Endothelial cell of umbilical vein (primary cell): ENCODE measurements at regions not wholly inside any gene's neighbourhood (a gene's known extent, or its start where the extent isn't known, plus 50 kb on each side); places are given as distances from the start of the nearest gene placed in this dataset.

Experiments
- BruUV-seq: library from RNA; stranded (reverse); fragments of 400-500 nt; replicated peaks from 2 replicates; lab custom pipeline; 2021; lab: Mats Ljungman, UMichigan
- CTCF ChIA-PET: fragments of 300-600, 350-600 bp; sonication (Branson Sonifier 250); formaldehyde crosslinking; loops from one replicate; lab custom pipeline; 2021; ENCODE audit warnings: antibody characterized with exemption, inconsistent platforms; lab: Charles Lee
- POLR2A ChIA-PET: fragments of 300-600, 350-600 bp; sonication (Branson Sonifier 250); formaldehyde crosslinking; loops from one replicate; lab custom pipeline; 2021; ENCODE audit warnings: antibody characterized with exemption, inconsistent platforms; lab: Charles Lee
- DNase-seq: peaks from one replicate; pipeline ENCODE4 v3.0.0-alpha.2; 2011; ENCODE audit warnings: low read depth, low spot score
- FAIRE-seq: peaks from 2 replicates; lab custom pipeline; 2011; peaks lifted over from hg19 to GRCh38; lab: Jason Lieb, UNC
- H2AFZ ChIP-seq: 2 replicates; pipeline ENCODE4 v1.6.0; 2012; ENCODE audit warnings: low read depth, low read length, control low read depth, inconsistent platforms
- H3K27ac ChIP-seq: 2 replicates; pipeline ENCODE4 v1.5.1; 2011; ENCODE audit warnings: low read depth, mild to moderate bottlenecking, control low read depth, low read length, moderate library complexity; ENCODE audit not compliant: insufficient read depth
- H3K27me3 ChIP-seq, 2 experiments: 2 replicates each; pipeline versions ENCODE4 v1.6.0 to v1.6.1; 2011; ENCODE audit warnings: low read length in 2 of 2, mixed read lengths in 1 of 2; ENCODE audit not compliant: control insufficient read depth in 2 of 2, insufficient read depth in 2 of 2
- H3K36me3 ChIP-seq, 2 experiments: 2 replicates in 1 of 2; 3 replicates in 1 of 2; pipeline ENCODE4 v1.5.1; 2011; ENCODE audit warnings: low read length in 2 of 2, mild to moderate bottlenecking in 1 of 2, moderate library complexity in 1 of 2; ENCODE audit not compliant: control insufficient read depth in 2 of 2, insufficient read depth in 2 of 2; ENCODE audit errors: extremely low read depth in 1 of 2
- H3K4me1 ChIP-seq: 3 replicates; pipeline ENCODE4 v1.5.1; 2011; ENCODE audit warnings: mild to moderate bottlenecking, low read length; ENCODE audit not compliant: control insufficient read depth, insufficient read depth; ENCODE audit errors: extremely low read depth
- H3K4me2 ChIP-seq: 2 replicates; pipeline ENCODE4 v1.6.1; 2011; ENCODE audit warnings: low read length, control low read depth, mixed read lengths; ENCODE audit not compliant: insufficient read depth
- H3K4me3 ChIP-seq, 3 experiments: fragments of 200-600 bp in 1 of 3; sonication (generic), shearing (Covaris generic) in 1 of 3; replicated peaks in 1 of 3; 2 replicates each; pipeline ENCODE4 v1.5.1; 2011 to 2016; ENCODE audit warnings: control low read depth in 3 of 3, low read length in 3 of 3, mild to moderate bottlenecking in 2 of 3, inconsistent platforms in 1 of 3, low read depth in 1 of 3, moderate library complexity in 1 of 3; ENCODE audit not compliant: insufficient read depth in 1 of 3
- H3K79me2 ChIP-seq: 2 replicates; pipeline ENCODE4 v1.6.0; 2012; ENCODE audit warnings: low read length, inconsistent platforms; ENCODE audit not compliant: control insufficient read depth, insufficient read depth
- H3K9ac ChIP-seq: replicated peaks from 2 replicates; pipeline ENCODE3; 2011; ENCODE audit warnings: low read length, control low read depth; ENCODE audit not compliant: insufficient read depth; ENCODE audit errors: extremely low read depth
- H3K9me1 ChIP-seq: replicated peaks from 3 replicates; pipeline ENCODE4 v1.6.0; 2011; ENCODE audit warnings: mild to moderate bottlenecking, low read length; ENCODE audit not compliant: control insufficient read depth, insufficient read depth; ENCODE audit errors: extremely low read depth
- H3K9me3 ChIP-seq: replicated peaks from 2 replicates; pipeline ENCODE4 v1.5.1; 2012; ENCODE audit warnings: low read length, inconsistent platforms; ENCODE audit not compliant: control insufficient read depth, insufficient read depth
- H4K20me1 ChIP-seq: replicated peaks from 2 replicates; pipeline ENCODE3; 2011; ENCODE audit warnings: mild to moderate bottlenecking, low read length; ENCODE audit not compliant: control insufficient read depth, insufficient read depth; ENCODE audit errors: extremely low read depth
- EZH2 ChIP-seq: IDR thresholded peaks from 2 replicates; pipeline ENCODE4 v1.6.1; 2012; ENCODE audit warnings: borderline replicate concordance, low read depth, mild to moderate bottlenecking, moderate library complexity, low read length, inconsistent platforms; ENCODE audit not compliant: severe bottlenecking
- FOS ChIP-seq: IDR thresholded peaks from 2 replicates; pipeline ENCODE4 v1.6.1; 2011; ENCODE audit warnings: mild to moderate bottlenecking, low read length, moderate library complexity, borderline replicate concordance; ENCODE audit not compliant: insufficient read depth
- GATA2 ChIP-seq: IDR thresholded peaks from 2 replicates; pipeline ENCODE4 v1.7.0; 2011; ENCODE audit warnings: low read depth, mild to moderate bottlenecking, moderate library complexity, mixed read lengths, low read length; ENCODE audit not compliant: insufficient read length, insufficient read depth
- JUN ChIP-seq: IDR thresholded peaks from 2 replicates; pipeline ENCODE4 v1.6.1; 2011; ENCODE audit warnings: borderline replicate concordance, low read depth; ENCODE audit not compliant: insufficient read length, insufficient read depth
- MYC ChIP-seq: IDR thresholded peaks from one replicate; pipeline ENCODE4 v1.6.1; 2011; ENCODE audit warnings: mild to moderate bottlenecking, low read depth, low read length
- POLR2A ChIP-seq: IDR thresholded peaks from 2 replicates; pipeline ENCODE4 v1.6.1; 2012; ENCODE audit warnings: low read depth, mild to moderate bottlenecking, control low read depth, low read length
- POLR2AphosphoS5 ChIP-seq: IDR thresholded peaks from 2 replicates; pipeline ENCODE4 v1.6.1; 2012; ENCODE audit warnings: low read depth, mild to moderate bottlenecking, control low read depth, low read length, moderate library complexity; ENCODE audit not compliant: insufficient read depth
- dilution Hi-C: fragments of 300-500 bp; cut with MboI; formaldehyde crosslinking; loops from one replicate; pipeline ENCODE4 v1.15.0; 2019; ENCODE audit warnings: low sequenced_read_pairs; ENCODE audit not compliant: extremely low pct_ligation_motif_present
- intact Hi-C: fragments of 100-400 bp; cut with micrococcal nuclease; formaldehyde crosslinking; loops from one replicate; pipeline ENCODE4 v1.10.0; 2022
- TF ChIP-seq, protein P1 (sequence below), 2 donors: IDR thresholded peaks; 1 replicate in 1 of 2; 2 replicates in 1 of 2; pipeline ENCODE4 v1.5.1; 2011; ENCODE audit warnings: low read length in 2 of 2, mild to moderate bottlenecking in 2 of 2, moderate library complexity in 2 of 2, control low read depth in 1 of 2, inconsistent platforms in 1 of 2, low read depth in 1 of 2; ENCODE audit not compliant: insufficient read depth in 1 of 2; ENCODE audit errors: extremely low read depth in 1 of 2
- TF ChIP-seq, protein P2 (sequence below): IDR thresholded peaks from 2 replicates; pipeline ENCODE4 v1.6.1; 2011; ENCODE audit not compliant: insufficient read depth, insufficient read length

DNA sequence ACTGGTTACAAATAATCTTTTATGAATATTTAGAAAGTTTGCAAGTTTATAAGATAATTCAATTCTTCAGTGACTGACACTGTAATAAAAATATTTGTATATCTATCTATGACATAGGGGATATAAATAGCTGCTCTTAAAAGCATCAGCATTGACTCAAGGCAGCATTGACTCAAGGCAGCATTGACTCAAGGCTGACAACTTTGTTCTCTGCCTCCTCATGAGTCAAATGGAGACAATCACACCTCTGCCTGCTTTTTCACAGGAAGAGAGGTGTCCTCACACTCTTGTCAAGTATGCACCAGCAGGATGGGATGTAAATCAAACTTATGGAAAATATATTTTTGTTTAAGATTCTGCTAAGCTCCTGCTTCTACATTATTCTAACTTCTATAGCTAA is 1173.1 kb downstream of the NSUN3 start:
- Histone ChIP-seq H4K20me1 (no peaks in the 10 kb centered on the region), H3K9me1 (no peaks in the 10 kb centered on the region), H3K9ac (no peak overlapping the region), H3K36me3 (no peaks in the 10 kb centered on the region), H3K4me2 (no peak overlapping the region), H3K4me3 (no peak overlapping the region), H2AFZ (no peak overlapping the region), H3K27ac (no peak overlapping the region), H3K4me1 (no peaks in the 10 kb centered on the region), H3K27me3 (no peaks in the 10 kb centered on the region), H3K9me3 (peaks cover 3% of the 10 kb centered on the region), H3K79me2 (no peaks in the 10 kb centered on the region)
- FAIRE-seq (no peak), DNase-seq (no peak)
- no TSS peak for BruUV-seq
- POLR2A ChIA-PET = no interaction called here
- CTCF ChIA-PET = no interaction called here
- dilution Hi-C loops = no loop called here
- intact Hi-C loops = no loop called here
- TF ChIP-seq FOS = no peak
- no peak for TF ChIP-seq EZH2
- TF ChIP-seq, protein P1, sequence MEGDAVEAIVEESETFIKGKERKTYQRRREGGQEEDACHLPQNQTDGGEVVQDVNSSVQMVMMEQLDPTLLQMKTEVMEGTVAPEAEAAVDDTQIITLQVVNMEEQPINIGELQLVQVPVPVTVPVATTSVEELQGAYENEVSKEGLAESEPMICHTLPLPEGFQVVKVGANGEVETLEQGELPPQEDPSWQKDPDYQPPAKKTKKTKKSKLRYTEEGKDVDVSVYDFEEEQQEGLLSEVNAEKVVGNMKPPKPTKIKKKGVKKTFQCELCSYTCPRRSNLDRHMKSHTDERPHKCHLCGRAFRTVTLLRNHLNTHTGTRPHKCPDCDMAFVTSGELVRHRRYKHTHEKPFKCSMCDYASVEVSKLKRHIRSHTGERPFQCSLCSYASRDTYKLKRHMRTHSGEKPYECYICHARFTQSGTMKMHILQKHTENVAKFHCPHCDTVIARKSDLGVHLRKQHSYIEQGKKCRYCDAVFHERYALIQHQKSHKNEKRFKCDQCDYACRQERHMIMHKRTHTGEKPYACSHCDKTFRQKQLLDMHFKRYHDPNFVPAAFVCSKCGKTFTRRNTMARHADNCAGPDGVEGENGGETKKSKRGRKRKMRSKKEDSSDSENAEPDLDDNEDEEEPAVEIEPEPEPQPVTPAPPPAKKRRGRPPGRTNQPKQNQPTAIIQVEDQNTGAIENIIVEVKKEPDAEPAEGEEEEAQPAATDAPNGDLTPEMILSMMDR (IDR thresholded peaks at IDR 0.05; ENCODE audit: extremely low read depth in 1 of 2, insufficient read depth in 1 of 2, low read depth in 1 of 2, low read length in 2 of 2) = no peak
- no peak for TF ChIP-seq POLR2AphosphoS5
- TF ChIP-seq JUN = no peak
- TF ChIP-seq MYC = no peak
- no peak for TF ChIP-seq POLR2A
- TF ChIP-seq GATA2 = no peak
- TF ChIP-seq, protein P2, sequence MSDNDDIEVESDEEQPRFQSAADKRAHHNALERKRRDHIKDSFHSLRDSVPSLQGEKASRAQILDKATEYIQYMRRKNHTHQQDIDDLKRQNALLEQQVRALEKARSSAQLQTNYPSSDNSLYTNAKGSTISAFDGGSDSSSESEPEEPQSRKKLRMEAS = no peak
